ENCODE measurements at regions not wholly inside any gene's neighbourhood (a gene's known extent, or its start where the extent isn't known, plus 50 kb on each side); places are given as distances from the start of the nearest gene placed in this dataset.
A peak's percentile ranks its signal among the peaks of the same experiment; 100 is the strongest.

DNA sequence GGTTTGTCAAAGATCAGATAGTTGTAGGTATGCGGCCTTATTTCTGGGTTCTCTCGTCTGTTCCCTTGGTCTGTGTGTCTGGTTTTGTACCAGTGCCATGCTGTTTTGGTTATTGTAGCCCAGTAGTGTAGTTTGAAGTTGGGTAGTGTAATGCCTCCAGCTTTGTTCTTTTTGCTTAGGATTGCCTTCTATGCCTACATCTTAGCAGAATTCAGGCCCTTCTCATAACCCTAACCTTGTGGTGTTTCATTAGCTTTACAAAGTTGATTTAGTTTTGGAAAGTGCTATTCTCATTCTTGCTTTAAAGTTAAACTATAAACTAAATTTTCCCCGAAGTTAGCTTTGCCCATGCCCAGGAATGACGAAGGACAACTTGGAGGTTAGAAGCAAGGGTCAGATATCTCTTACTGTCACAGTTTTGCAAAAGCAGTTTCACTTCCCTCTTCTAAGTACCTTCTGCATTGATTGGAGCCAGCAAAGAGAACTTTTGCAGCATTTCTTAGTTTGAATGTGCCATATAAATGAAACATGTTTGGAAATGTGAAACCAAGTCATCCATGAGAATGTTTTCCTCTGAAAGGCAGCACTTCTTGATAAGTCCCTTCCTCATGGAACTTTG, 274.3 kb upstream of the DMRT1 start (continued):
- TF ChIP-seq, protein P1, sequence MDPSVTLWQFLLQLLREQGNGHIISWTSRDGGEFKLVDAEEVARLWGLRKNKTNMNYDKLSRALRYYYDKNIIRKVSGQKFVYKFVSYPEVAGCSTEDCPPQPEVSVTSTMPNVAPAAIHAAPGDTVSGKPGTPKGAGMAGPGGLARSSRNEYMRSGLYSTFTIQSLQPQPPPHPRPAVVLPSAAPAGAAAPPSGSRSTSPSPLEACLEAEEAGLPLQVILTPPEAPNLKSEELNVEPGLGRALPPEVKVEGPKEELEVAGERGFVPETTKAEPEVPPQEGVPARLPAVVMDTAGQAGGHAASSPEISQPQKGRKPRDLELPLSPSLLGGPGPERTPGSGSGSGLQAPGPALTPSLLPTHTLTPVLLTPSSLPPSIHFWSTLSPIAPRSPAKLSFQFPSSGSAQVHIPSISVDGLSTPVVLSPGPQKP (IDR thresholded peaks at IDR 0.05; ENCODE audit: low read depth, low read length): no peak
- TF ChIP-seq, protein P2, sequence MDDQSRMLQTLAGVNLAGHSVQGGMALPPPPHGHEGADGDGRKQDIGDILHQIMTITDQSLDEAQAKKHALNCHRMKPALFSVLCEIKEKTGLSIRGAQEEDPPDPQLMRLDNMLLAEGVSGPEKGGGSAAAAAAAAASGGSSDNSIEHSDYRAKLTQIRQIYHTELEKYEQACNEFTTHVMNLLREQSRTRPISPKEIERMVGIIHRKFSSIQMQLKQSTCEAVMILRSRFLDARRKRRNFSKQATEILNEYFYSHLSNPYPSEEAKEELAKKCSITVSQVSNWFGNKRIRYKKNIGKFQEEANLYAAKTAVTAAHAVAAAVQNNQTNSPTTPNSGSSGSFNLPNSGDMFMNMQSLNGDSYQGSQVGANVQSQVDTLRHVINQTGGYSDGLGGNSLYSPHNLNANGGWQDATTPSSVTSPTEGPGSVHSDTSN (IDR thresholded peaks at IDR 0.05): no peak
- TF ChIP-seq ZSCAN20 (CRISPR knock-in tag; IDR thresholded peaks at IDR 0.05): no peak
- TF ChIP-seq EP300 (IDR thresholded peaks at IDR 0.05): no peak
- TF ChIP-seq, protein P3, sequence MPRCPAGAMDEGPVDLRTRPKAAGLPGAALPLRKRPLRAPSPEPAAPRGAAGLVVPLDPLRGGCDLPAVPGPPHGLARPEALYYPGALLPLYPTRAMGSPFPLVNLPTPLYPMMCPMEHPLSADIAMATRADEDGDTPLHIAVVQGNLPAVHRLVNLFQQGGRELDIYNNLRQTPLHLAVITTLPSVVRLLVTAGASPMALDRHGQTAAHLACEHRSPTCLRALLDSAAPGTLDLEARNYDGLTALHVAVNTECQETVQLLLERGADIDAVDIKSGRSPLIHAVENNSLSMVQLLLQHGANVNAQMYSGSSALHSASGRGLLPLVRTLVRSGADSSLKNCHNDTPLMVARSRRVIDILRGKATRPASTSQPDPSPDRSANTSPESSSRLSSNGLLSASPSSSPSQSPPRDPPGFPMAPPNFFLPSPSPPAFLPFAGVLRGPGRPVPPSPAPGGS (IDR thresholded peaks at IDR 0.05): no peak
- no peak for TF ChIP-seq CHD2 (IDR thresholded peaks at IDR 0.05; ENCODE audit: low read length, partially characterized antibody)

DNA sequence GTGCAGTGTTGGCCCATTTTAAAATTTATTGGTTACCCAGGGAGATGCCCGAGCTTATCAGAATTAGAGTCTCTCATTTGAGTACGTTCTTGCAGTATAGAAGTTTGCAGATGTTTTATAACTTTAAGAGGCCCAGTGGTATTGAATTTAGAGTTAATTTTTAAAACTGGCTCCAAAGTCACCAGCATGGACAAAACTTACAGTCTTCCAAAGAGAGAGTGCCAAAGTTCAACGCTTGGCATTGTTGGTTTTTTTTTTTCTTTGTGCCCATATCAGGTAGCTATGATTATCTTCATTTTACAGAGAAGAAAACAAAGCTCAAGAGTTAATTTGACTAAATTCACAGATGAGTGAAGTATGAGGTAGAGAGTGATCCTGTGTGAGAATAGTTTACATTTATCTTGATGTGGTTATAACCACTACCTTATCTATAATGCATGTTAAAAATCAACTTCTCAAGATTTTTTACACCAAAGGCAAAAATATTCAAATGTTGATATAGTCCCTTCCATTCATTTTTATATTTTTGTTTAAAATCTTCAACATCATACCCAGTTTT, 273.7 kb upstream of the DMRT1 start:
- Histone ChIP-seq H3K9me3 (peaks cover 16% of the 10 kb centered on the region; the same call in 2 of the 3 replicates), H3K4me1 (peaks cover 37% of the 10 kb centered on the region), H3K4me2 (no peak overlapping the region), H3K27ac (no peak overlapping the region), H3K4me3 (no peak overlapping the region)
- DNase-seq (ENCODE audit: low read depth in 1 of 2, low spot score in 1 of 2) (no peak), ATAC-seq (no peak), FAIRE-seq (no peak)
- ChIA-PET CTCF (interaction anchor here (0.8 to 1.8 kb wide), 3 partner anchors 13 to 196 kb away, joined by 3 to 5 read pairs (median 4); partner anchors contain the start of gene KANK1), POLR2A (no interaction called here)
- 67% methylated on average over 3 of the region's 3 CpGs for WGBS (ENCODE audit: missing lambda C conversion rate)
- TF ChIP-seq SMC3 (IDR thresholded peaks at IDR 0.05) (no peak), HOXA7 (CRISPR knock-in tag; IDR thresholded peaks at IDR 0.05) (no peak), CEBPB (IDR thresholded peaks at IDR 0.05) (no peak), ZSCAN20 (CRISPR knock-in tag; IDR thresholded peaks at IDR 0.05) (no peak)

DNA sequence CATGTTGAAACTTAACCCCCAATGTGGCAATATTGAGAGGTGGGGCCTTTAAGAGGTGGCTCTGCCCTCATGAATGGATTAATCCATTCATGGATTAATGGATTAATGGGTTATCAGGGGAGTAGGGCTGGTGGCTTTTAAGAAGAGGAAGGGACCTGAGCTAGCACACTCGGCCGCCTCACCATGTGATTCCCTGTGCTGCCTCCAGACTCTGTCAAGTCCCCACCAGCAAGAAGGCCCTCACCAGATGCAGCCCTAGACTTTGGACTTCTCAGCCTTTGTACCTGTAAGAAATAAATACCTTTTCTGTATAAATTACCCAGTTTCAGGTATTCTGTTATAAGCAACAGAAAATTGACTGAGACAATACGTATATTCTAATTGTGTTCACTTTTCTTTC, 272.2 kb upstream of the DMRT1 start:
- peaks cover 33% of the 10 kb centered on the region for H3K4me1 ChIP-seq

DNA sequence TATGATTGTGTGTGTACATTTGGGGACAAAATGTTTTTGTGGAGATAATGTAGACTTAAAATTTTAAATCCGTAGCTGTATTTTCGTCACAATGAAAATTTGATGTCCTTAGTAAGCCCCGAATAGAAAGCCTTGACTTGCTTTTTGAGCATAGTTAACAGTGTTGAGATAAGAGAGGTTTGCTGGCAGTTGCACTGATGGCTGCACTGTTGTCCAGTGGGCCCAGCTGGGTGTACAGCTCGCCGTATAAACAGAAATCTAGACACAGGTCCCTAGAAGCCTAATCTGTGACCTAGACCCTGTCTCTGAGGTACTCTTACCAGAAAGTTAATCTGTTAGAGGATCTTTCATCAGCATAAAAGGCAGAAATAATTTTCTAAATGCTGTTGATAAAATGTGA, 271.3 kb upstream of the DMRT1 start:
- POLR2A ChIA-PET: no interaction called here
- no peak overlapping the region for H3K4me3 ChIP-seq
- TF ChIP-seq ZSCAN20 (CRISPR knock-in tag; IDR thresholded peaks at IDR 0.05) (no peak), ZNF302 (CRISPR knock-in tag; IDR thresholded peaks at IDR 0.05) (no peak), KDM1A (IDR thresholded peaks at IDR 0.05; ENCODE audit: low read depth) (no peak), POLR2A (IDR thresholded peaks at IDR 0.05; ENCODE audit: low read length) (no peak), FOSB (CRISPR knock-in tag; IDR thresholded peaks at IDR 0.05) (no peak), GATA3 (IDR thresholded peaks at IDR 0.05; ENCODE audit: borderline replicate concordance) (no peak), RAD21 (conservative IDR thresholded peaks at IDR 0.05 in 1 of 2, IDR thresholded peaks at IDR 0.05 in 1 of 2) (no peak), EHF (CRISPR knock-in tag; IDR thresholded peaks at IDR 0.05) (no peak), CBX2 (IDR thresholded peaks at IDR 0.05; ENCODE audit: borderline replicate concordance, low read depth) (no peak), CHD4 (IDR thresholded peaks at IDR 0.05; ENCODE audit: borderline replicate concordance) (no peak)
- TF ChIP-seq, protein P4, sequence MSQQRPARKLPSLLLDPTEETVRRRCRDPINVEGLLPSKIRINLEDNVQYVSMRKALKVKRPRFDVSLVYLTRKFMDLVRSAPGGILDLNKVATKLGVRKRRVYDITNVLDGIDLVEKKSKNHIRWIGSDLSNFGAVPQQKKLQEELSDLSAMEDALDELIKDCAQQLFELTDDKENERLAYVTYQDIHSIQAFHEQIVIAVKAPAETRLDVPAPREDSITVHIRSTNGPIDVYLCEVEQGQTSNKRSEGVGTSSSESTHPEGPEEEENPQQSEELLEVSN (IDR thresholded peaks at IDR 0.05; ENCODE audit: borderline replicate concordance, low read depth): no peak
- TF ChIP-seq, protein P5, sequence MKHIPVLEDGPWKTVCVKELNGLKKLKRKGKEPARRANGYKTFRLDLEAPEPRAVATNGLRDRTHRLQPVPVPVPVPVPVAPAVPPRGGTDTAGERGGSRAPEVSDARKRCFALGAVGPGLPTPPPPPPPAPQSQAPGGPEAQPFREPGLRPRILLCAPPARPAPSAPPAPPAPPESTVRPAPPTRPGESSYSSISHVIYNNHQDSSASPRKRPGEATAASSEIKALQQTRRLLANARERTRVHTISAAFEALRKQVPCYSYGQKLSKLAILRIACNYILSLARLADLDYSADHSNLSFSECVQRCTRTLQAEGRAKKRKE (CRISPR knock-in tag; IDR thresholded peaks at IDR 0.05; ENCODE audit: low read depth): no peak

More for the DNA sequence above, 272.2 kb upstream of the DMRT1 start:
- H3K4me3 ChIP-seq: no peak overlapping the region
- DNase-seq (ENCODE audit: low read depth in 1 of 2, low spot score in 1 of 2) (no peak), ATAC-seq (peak in 1 of 2 experiments; percentile 42; a peak in 1 of 6 replicates), FAIRE-seq (no peak)
- CTCF ChIA-PET: interaction anchor here (1.0 to 1.8 kb wide), 3 partner anchors 12 to 195 kb away, joined by 3 to 5 read pairs (median 3); no protein-coding TSS in a partner anchor
- TF ChIP-seq ZSCAN20 (CRISPR knock-in tag; IDR thresholded peaks at IDR 0.05) (no peak), TP53 (CRISPR knock-in tag; IDR thresholded peaks at IDR 0.05) (no peak), MAFK (IDR thresholded peaks at IDR 0.05; ENCODE audit: partially characterized antibody) (no peak), JUN (IDR thresholded peaks at IDR 0.05) (no peak), RFX5 (IDR thresholded peaks at IDR 0.05) (no peak), CEBPB (IDR thresholded peaks at IDR 0.05) (no peak), KDM5A (IDR thresholded peaks at IDR 0.05) (no peak), BHLHE40 (IDR thresholded peaks at IDR 0.05; ENCODE audit: low read depth, low read length) (no peak), RAD21 (conservative IDR thresholded peaks at IDR 0.05 in 1 of 2, IDR thresholded peaks at IDR 0.05 in 1 of 2) (no peak), POLR2A (IDR thresholded peaks at IDR 0.05; ENCODE audit: low read length) (no peak), EHF (CRISPR knock-in tag; IDR thresholded peaks at IDR 0.05) (no peak)
- TF ChIP-seq, protein P1 (IDR thresholded peaks at IDR 0.05; ENCODE audit: low read depth, low read length): no peak
- H3K9me3 ChIP-seq: peaks cover 16% of the 10 kb centered on the region; the same call in 2 of the 3 replicates
- no peak overlapping the region; a peak in 1 of 6 replicates for H3K27ac ChIP-seq
- H3K4me2 ChIP-seq: no peak overlapping the region
- 92% methylated on average over 3 of the region's 3 CpGs for WGBS (ENCODE audit: missing lambda C conversion rate)
- POLR2A ChIA-PET: no interaction called here

More for the DNA sequence above, 271.3 kb upstream of the DMRT1 start:
- no peak for FAIRE-seq
- Histone ChIP-seq H3K4me1 (peaks cover 30% of the 10 kb centered on the region), H3K27ac (peak overlapping the region in 1 of 2 experiments; percentile 53; a peak in 1 of 6 replicates), H3K9me3 (peaks cover 15% of the 10 kb centered on the region; the same call in 2 of the 3 replicates), H3K4me2 (no peak overlapping the region; the same call in 2 of the 3 replicates)
- CTCF ChIA-PET: interaction anchor here (1.0 to 1.1 kb wide), 2 partner anchors 12 to 67 kb away, joined by 3 read pairs; no protein-coding TSS in a partner anchor
- no peak for ATAC-seq
- no peak for DNase-seq (ENCODE audit: low read depth in 1 of 2, low spot score in 1 of 2)
- 90% methylated on average over 5 of the region's 5 CpGs for WGBS (ENCODE audit: missing lambda C conversion rate)

Data from A549 (cell line).